ENCODE measurements at regions not wholly inside any gene's neighbourhood (a gene's known extent, or its start where the extent isn't known, plus 50 kb on each side); places are given as distances from the start of the nearest gene placed in this dataset.

DNA sequence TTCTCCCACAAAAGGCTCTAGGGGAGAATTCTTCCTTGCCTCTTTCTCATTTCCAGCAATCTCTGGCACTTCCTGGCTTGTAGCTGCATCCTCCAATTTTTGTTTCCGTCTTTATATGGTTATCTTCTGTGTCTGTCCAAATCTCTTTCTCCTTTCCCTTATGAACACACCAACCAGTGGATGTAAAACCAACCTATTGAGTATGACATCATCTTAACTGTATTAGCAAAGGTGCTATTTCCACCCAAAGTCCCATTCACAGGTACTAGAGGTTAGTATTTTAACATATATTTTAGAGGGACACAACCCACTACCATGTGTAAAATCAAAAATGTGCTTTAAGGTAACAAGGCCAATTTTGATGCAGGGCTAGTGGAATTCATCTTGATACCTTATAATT is 129.0 kb downstream of the RAP2A start:
- no peak for DNase-seq (ENCODE audit: low read depth)

DNA sequence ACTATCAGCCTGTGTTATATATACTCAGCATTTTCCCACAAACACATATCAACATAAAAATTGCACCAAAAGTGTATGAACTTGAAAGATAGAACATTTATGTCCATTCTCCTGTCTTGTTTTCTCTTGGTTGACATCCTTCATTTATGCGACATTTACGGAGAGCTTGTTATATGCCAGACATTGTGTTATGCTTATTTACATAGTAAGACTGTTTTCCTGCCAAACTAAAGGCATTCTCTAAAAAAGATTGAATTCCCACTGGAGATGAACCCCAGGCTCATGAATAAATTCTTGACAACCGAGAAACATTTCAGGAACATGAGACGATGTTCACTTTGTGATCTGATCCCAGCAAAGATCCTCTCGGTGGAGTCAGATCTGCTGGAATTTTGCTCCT is 131.0 kb downstream of the RAP2A start:
- no peak for DNase-seq (ENCODE audit: low read depth)

DNA sequence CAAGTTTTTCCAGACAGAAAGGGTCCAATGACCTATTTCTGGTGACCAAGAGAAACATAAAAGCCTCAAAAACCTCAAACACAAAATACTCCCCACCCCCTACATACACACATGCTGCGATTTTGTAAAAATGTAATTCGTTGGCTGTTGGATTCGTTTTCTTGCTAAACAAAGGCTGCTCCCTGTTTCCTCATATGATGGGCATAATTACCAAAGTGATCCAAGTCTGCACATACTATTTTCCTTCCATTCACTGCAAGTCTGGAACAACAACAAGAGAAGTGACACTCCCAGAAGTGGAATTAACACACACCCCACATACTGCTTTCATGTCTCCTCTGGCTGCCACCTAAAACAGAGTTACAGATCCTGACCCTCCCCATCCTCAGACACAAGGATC is 131.9 kb downstream of the RAP2A start:
- no peak for DNase-seq (ENCODE audit: low read depth)

DNA sequence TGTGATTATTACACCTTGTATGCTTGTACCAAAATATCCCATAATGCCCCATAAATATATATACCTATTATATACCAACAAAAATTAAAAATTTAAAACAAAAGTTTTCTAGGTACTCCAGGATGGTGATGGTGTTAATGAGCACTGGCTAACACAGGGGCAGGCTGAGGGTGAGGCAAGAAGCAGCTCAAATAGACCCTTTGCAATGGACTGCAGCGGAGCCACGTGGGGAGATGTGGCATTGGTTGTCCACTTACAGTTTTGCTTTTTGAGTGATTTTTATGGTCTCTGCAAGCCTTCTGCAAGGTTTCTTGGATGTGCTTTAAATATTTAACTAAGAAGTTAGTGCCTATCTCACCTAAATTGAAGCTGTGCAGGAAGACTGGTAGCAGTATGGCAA is 132.9 kb downstream of the RAP2A start:
- DNase-seq (ENCODE audit: low read depth), result peak; percentile 3

DNA sequence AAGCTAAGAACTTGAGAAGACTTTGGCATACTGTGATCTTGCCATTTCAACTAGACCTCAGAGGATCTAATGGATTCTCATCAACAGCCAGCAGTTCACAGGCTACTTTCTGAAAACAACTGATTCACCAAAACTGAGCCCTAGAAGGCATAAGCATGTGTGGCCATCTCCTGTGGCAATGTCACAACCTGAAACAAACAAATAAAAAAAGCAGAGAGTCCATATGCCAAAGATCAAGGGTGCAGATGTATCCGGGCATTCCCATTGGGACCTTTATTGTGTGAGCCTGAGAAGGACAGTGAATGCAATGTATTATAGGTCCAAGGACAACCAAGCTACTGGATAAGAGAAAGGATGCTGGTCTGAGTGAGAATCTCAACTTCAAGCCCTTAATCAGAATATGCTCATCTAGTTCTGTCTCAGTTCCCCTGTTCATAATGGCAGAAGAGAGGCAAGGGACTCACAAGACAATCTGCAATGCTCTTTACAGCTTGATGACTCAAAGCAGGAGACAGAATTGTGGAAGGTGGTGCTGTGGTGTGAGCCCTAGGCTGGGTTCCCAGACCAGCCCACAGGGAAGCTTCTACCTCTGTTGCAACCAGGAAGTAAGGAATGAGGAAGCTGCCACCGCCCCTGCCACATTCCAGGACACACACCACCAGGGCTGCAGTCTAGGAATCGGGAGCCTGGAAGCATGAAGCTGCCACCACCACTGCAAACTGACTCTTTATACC is 133.7 kb downstream of the RAP2A start:
- DNase-seq (ENCODE audit: low read depth), result peak; percentile 21

DNA sequence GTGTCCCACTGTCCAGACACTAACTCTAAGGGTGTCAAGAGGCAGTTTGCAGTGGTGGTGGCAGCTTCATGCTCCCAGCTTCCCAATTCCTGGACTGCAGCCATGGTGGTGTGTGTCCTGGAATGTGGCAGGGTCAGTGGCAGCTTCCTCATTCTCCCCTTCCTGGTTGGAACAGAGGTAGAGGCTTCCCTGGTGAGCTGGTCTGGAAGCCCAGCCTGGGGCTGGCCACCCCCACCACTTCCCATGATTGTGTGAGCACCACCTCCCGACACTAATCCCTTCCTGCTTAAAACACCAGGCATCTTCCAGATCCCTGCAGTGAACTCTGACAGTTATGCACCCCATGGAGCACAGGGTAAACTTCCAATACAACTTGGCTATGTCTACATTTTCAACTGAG is 134.9 kb downstream of the RAP2A start:
- DNase-seq (ENCODE audit: low read depth), result no peak

DNA sequence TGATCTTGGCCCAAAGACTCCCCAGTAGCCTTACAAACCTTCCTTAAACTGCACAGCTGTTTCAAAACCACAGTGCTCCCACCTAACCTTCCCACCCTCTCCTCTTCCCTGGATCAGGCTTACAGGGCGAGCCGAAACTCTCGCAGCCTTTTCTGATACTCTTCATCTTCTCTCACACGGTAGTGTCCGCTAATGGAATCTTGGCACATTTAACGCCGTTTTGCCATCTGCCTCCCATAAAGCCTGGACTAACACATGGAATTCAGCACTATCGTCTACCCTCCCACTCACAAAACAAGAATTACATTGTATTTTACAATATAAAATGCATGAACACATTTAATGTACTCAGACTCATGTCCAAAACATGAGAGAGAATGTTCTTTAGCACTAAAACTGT is 135.9 kb downstream of the RAP2A start:
- DNase-seq (ENCODE audit: low read depth), result no peak

DNA sequence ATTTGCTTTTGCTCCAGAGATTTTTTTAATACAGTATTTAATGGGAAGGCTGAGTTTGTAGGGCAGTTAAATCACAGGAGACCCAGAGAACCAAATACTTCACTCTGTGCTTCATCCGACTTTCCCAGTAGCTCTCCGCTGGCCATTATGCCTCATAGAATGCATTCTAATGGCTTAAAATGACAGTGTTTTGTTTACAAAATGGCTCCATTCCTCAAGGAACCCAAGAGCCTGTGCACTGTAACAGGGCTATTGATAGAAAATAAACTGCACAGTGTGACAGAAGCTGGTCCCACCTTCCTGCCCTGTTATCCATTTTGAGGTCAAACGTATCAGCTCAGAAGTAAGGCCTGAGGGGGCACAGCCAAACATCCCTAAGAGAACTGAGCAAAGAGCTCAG is 136.5 kb downstream of the RAP2A start:
- no peak for DNase-seq (ENCODE audit: low read depth)

DNA sequence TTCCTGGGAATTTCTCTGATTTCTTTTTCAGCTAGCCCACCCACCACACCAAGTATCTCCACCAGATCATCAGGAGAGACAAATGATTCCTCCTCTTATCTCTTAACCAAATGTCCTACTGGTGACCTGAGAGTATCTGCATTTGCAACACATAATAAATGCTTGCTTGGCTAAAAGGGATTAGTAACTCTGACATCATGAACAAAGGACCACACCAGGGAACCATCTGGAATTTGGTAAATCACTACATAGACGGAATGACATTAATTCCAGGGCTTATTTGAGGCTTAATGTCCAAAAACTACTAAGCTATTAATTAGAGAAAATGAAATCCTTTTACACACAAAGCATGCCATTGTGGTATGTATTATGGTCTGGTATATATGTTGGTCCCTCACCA is 139.0 kb downstream of the RAP2A start:
- DNase-seq (ENCODE audit: low read depth), result no peak

DNA sequence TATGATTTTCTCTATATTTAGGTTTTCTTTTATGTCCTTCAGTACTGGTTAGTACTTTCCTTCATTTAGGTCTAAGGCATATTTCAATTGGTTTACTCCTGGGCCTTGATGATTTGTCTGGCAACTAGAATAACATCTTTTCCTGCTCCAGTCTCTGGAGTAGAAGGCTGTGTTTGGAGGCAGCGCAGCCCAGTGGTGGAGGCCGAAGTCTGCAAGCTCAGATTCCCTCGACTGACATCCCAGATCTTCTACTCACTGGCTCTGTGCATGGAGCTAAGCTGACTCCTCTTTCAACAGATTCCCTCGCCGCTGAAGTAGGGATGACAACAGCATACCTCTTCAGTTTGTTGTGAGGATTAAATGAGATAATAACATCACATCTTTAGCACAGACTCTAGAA is 141.0 kb downstream of the RAP2A start:
- DNase-seq (ENCODE audit: low read depth), result peak; percentile 34

DNA sequence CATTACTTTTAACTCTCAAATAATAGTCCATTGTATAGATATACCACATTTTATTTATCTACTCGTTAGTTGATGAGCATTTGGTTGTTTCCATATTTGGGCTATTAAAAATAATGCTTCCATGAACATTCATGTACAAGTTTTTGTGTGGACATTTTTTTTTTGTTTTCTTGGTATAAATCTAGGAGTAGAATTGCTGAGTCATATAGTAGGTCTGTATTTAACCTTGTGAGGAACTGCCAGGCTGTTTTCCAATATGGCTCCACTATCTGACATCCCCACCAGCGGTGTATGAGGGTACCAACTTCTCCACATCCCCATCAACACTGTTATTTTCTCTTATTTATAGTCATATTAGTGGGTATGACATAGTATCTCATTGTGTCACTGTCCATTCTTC is 143.1 kb downstream of the RAP2A start:
- DNase-seq (ENCODE audit: low read depth), result no peak

DNA sequence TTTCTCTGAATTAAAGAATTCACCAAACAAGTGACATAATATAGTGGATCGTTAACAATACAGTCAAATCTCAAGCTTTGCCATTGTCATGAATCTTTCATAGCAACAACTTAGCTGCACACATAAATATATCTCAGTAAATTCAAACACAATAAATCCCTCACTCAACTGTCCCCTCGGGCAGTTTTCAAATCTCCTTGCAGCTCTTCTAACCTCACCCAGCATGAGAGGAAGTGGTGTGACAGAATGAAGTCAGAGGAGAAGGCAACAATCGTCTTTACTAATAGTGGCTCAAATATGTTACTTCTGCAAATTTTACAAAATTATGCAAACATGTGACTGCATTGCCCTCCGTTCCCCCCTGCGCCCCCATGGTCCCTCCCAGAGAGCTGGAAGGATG is 148.2 kb downstream of the RAP2A start:
- no peak for DNase-seq (ENCODE audit: low read depth)

DNA sequence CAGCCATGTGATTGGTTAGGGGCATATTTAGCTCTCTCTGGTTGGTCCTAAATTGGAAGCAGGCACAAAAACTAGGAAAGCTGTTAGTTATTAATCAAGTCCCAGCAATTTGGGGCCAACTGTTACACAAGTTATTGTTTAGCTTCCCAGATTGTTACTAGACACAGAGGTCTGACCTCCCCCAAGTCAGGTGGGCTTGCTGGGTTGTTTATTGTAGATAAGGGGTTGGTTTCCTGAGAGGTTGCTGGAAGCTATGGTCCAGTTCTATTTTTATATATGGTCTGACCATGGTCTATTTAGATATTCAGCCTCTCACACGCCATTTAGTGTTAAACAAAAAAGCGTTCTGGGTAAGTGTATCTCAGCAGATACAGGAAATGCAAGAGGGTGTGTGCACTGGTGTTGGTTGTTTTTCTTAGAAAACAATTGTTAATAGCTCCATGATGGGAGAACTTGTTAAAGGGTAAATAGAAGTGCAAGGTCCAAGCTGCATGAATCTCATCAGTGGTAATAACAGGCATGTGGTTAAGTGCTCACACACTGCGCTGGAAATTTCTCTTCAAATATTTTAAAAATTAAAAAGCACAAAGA is 150.0 kb downstream of the RAP2A start:
- no peak for DNase-seq (ENCODE audit: low read depth)

DNA sequence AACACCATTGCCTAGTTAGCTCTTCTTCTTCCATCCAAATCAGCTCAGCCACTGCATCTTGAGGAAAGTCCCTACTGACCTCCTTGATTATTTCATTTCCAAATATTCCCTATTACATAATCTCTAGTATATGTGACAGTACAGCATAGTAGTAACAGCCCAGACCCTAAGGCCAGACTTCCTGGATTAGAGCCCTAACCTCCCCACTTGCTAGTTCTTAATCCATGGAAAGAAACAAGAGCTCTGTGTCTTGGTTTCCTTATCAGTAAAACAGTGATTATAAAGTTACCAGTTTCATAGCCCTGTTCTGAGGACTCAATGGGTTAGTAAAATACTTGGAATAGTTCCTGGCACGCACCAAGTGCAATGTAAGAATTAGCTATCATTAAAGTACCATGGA is 153.0 kb downstream of the RAP2A start:
- no peak for DNase-seq (ENCODE audit: low read depth)

DNA sequence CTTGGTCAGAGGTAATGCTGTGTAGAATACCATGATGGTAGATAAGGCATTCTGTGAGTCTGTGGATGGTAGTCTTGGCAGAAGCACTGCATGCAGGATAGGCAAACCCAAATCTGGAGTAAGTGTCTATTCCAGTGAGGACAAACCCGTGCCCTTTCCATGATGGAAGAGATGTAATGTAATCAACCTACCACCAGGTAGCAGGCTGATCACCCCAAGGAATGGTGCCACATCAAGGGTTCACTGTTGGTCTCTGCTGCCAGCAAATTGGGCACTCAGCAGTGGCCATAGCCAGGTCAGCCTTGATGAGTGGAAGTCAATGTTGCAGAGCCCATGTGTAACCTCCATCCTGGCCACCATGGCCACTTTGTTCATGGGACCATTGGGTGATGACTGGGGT is 155.0 kb downstream of the RAP2A start:
- no peak for DNase-seq (ENCODE audit: low read depth)

DNA sequence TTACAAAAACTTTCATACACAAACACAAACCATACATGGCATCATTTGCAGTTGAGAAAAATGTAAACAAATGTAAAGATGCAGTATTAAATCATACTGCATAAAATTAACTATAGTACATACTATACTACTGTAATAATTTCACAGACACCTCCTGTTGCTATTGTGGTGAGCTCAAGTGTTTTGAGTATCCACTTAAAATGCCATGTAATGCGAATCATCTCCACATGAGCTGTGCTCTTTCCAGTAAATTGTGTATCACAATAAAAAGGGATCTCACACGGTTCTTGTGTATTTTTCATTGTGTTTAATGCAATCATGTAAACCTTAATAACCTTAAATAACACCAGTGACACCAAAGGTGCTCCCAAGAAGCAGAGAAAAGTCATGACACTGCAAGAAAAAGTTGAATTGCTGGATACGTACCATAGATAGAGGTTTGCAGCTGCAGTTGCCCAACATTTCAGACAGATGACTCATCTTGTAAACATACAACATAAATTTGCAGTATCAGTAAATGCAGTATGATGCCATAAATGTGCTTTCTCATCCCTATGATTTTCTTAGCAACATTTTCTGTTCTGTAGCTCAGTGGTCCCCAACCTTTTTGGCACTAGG is 166.6 kb downstream of the RAP2A start:
- peak; percentile 69 for DNase-seq (ENCODE audit: low read depth)

DNA sequence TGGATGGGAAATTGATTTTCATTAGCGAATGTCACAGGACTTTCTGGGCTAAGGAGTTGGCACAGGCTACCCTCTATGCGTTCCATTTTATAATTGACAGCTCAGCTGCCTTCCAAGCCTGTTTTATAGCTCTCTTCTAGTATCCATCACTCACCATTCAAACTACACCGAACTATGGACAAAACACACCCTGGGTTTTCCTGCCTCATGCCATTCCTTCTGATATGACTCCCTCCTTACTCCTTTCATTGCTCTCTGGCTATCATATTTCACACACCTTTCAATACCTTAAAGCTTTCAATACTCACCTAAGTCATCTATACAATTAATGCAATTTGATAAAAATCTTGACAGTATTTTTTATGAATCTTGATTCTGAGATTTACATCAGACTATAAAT is 181.3 kb downstream of the RAP2A start:
- DNase-seq (ENCODE audit: low read depth), result no peak

DNA sequence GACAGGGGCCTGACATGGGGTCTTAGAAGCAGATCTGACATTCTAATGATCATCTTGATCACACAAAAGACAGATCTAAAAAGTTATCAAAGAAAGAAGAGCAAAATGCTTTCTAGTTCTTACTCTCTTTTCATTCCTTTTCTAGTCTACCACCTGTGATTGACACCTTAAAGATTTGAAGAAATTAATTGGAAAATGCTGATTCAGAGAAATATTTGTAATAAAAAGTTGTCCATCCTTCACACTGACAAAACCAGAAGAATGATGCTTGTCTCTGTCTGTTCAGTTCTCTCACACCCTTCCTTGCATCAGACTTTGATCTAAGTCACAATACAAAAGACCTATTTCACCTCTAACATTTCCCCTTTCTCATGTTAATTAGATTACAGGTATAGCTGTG is 182.4 kb downstream of the RAP2A start:
- DNase-seq (ENCODE audit: low read depth), result no peak

DNA sequence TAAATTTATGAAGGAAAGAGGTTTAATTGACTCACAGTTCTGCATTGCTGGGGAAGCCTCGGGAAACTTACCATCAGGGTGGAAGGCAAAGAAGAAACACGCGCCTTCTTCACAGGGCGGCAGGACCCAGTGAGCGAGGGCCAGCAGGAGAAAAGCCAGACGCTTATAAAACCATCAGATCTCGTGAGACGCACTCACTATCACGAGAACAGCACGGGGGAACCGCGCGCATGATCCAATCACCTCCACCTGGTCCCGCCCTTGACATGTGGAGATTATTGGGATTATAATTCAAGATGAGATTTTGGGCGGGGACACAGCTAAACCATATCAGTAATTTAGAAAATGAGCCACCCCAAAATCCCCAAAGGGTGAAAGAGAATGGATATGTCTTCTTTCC is 187.1 kb downstream of the RAP2A start:
- no peak for DNase-seq (ENCODE audit: low read depth)

DNA sequence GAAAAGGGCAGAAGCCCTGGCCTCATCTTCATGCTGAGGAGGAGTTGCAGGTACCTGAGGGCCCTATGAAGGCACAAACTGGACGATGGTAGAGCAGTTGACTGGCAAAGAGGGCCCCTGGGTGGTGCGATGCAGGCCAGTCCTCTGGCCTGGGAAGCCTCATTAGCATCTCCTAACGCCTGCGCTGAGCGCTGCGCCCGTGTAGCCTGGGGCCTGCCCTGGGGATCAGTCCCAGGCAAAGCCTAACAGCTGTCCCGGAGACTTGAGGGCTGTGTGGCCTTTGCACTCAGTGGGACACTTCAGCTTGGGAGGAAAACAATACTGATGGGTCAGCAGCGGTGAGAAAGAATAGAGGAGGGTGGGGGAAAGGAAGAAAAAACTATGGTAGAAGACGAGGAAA is 187.7 kb downstream of the RAP2A start:
- no peak for DNase-seq (ENCODE audit: low read depth)

DNA sequence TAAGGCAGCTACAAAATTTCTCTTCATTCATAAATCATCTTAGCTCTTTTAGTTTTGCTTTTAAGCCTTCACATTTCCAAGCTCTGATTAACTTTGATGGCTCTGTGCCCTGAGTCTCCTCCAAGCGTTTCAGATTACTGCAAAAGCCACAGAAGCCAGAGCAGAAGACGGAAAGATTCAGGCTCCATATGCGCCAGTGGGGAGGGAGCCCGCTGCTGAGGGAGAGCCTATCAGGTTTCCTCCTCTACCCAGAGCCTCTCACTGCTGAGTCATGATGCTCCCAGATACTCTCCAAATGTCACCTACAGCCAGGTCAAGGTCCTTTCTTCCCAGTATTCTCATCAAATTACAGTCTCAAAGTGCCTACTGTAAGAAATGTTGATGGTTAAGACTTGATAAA is 193.6 kb downstream of the RAP2A start:
- peak; percentile 38 for DNase-seq (ENCODE audit: low read depth)

DNA sequence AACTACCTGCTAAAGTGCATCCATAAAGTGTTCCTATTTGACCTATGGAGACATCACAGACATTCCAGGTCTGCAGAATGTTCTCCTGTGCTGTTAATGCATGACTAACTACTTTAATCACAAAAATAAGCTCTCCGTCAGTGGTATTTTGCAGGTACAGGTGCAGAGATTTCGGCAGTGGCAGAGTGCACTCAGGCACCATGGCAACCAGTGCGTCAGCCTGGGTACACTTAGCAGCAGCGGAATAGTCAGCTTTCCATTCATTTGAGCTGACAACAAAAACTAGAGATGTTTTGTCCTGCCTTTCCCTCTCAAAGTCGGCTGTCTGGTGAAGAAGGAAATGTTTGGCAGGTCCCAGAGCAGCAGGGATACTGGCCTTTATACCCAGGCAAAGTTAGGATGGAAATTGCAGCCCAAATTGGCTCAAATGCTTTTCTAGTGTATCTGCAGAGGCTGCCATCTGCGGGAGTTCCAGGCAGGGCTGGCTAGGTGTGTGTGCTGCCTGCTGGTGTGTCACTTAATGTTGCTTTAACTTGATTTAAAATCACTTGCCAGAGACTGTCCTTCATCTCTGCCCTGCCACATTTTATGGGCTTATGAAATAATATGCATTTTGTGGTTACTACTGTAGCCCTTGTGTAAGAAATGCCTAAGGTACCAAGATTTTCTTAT is 195.8 kb downstream of the RAP2A start:
- DNase-seq (ENCODE audit: low read depth), result no peak

DNA sequence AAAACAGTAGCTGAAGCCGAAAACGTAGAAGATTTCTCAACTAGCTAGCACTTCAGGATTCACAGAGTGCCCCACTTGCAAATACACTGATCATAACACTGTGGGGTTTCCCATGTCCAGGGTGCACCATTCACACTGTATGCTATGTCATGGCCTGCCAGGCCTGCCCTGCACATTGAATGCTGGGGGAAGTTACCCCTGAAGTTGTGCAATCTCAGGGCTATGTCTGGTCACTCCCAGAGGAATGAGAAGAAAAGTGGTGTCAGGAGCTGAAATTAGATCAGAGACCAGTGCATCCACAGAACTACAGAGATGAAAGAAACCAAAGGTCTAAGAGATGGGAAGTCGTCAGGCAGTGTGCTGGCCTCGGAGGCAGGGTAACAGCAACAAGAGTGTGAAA is 196.8 kb downstream of the RAP2A start:
- DNase-seq (ENCODE audit: low read depth), result no peak

Measured in ELR (cell line).